ENCODE measurements at regions not wholly inside any gene's neighbourhood (a gene's known extent, or its start where the extent isn't known, plus 50 kb on each side); places are given as distances from the start of the nearest gene placed in this dataset.
"Not testable (repeated sequence)": the region's sequence is repeated elsewhere in the genome, so short reads cannot be mapped to it uniquely, and the experiment has no call there.

GRCh38 chr7:85396676-85397075 is 209.8 kb upstream of the SEMA3D start:
- DNase-seq = no peak

- DNase-seq = no peak
These were observed 205.9 kb upstream of the SEMA3D start for GRCh38 chr7:85392789-85393188.

- DNase-seq = no peak
These were observed 205.5 kb upstream of the SEMA3D start for GRCh38 chr7:85392326-85392725.

GRCh38 chr7:85386460-85386859 is 199.6 kb upstream of the SEMA3D start:
- no peak for DNase-seq

GRCh38 chr7:85384392-85384791 is 197.5 kb upstream of the SEMA3D start:
- DNase-seq = no peak

GRCh38 chr7:85381212-85381611 is 194.4 kb upstream of the SEMA3D start:
- no peak for DNase-seq

GRCh38 chr7:85376589-85376988 is 189.7 kb upstream of the SEMA3D start:
- DNase-seq = no peak

GRCh38 chr7:85356916-85357315 is 170.1 kb upstream of the SEMA3D start:
- no peak for DNase-seq

- no peak for DNase-seq
These were observed 156.6 kb upstream of the SEMA3D start for GRCh38 chr7:85343484-85343883.

GRCh38 chr7:85342781-85343180 is 155.9 kb upstream of the SEMA3D start:
- DNase-seq = no peak

GRCh38 chr7:85341973-85342372 is 155.1 kb upstream of the SEMA3D start:
- no peak for DNase-seq

GRCh38 chr7:85341121-85341520 is 154.3 kb upstream of the SEMA3D start:
- no peak for DNase-seq

- no peak for DNase-seq
These were observed 149.2 kb upstream of the SEMA3D start for GRCh38 chr7:85336086-85336485.

- DNase-seq = not testable (repeated sequence)
These were observed 148.3 kb upstream of the SEMA3D start for GRCh38 chr7:85335113-85335512.

GRCh38 chr7:85328456-85328998 is 141.7 kb upstream of the SEMA3D start:
- DNase-seq = no peak

- no peak for DNase-seq
These were observed 137.4 kb upstream of the SEMA3D start for GRCh38 chr7:85324145-85324799.

- no peak for DNase-seq
These were observed 135.4 kb upstream of the SEMA3D start for GRCh38 chr7:85322252-85322651.

GRCh38 chr7:85320699-85321476 is 134.0 kb upstream of the SEMA3D start:
- DNase-seq = no peak

GRCh38 chr7:85316489-85316888 is 129.6 kb upstream of the SEMA3D start:
- no peak for DNase-seq

- DNase-seq = no peak
These were observed 123.4 kb upstream of the SEMA3D start for GRCh38 chr7:85310301-85310700.

- no peak for DNase-seq
These were observed 119.3 kb upstream of the SEMA3D start for GRCh38 chr7:85306115-85306514.

GRCh38 chr7:85294176-85294575 is 107.3 kb upstream of the SEMA3D start:
- no peak for DNase-seq

GRCh38 chr7:85292908-85293576 is 106.2 kb upstream of the SEMA3D start:
- no peak for DNase-seq

GRCh38 chr7:85290269-85290668 is 103.4 kb upstream of the SEMA3D start:
- DNase-seq = no peak
